ENCODE measurements at regions not wholly inside any gene's neighbourhood (a gene's known extent, or its start where the extent isn't known, plus 50 kb on each side); places are given as distances from the start of the nearest gene placed in this dataset.

DNA sequence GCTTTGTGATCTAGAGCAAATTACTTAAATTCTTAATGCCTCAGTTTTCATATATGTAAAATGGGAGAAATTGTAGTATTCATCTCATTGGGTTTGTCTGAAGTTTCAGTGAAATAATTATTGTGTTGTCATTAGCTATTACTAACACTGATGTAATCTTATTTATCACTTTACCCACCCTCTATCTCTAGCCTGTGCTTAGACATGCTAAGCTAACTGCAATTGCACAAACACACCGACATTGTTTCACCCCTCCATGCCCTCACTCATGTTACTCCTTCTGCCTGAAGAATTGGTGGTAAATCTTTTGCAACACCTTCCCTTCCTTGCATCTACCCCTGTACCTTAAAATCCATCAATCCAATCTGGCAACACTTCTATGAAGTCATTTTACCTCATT lies 241.6 kb downstream of the BCAT1 start:
- TF ChIP-seq EZH2 (IDR thresholded peaks at IDR 0.05; ENCODE audit: insufficient read depth, poor library complexity, severe bottlenecking), result no peak
- no peak for TF ChIP-seq EZH2phosphoT487 (IDR thresholded peaks at IDR 0.05; ENCODE audit: insufficient read depth, low read depth)
- Histone ChIP-seq H3K4me3 (no peak overlapping the region), H3K36me3 (ENCODE audit: low read depth) (no peaks in the 10 kb centered on the region), H3K27ac (no peak overlapping the region), H3F3A (ENCODE audit: insufficient read depth) (no peaks in the 10 kb centered on the region), H3K4me1 (ENCODE audit: insufficient read depth) (no peaks in the 10 kb centered on the region), H3K27me3 (replicated peaks; ENCODE audit: insufficient read depth) (no peaks in the 10 kb centered on the region), H3K4me2 (ENCODE audit: unreplicated experiment) (no peak overlapping the region), H3K9me3 (ENCODE audit: low read depth) (no peaks in the 10 kb centered on the region), H3K9ac (no peak overlapping the region), H3K79me2 (ENCODE audit: insufficient read depth) (no peaks in the 10 kb centered on the region), H2AFZ (no peak overlapping the region), H3K9me2 (ENCODE audit: insufficient read depth) (no peaks in the 10 kb centered on the region), H4K20me1 (ENCODE audit: insufficient read depth) (no peaks in the 10 kb centered on the region)
- no peak for DNase-seq
- WGBS, 2 experiments (ENCODE audit: low coverage in 1 of 2, low lambda C conversion rate in 2 of 2, missing lambda C conversion rate in 2 of 2), result 50 to 79% methylated on average over 1 of the region's 1 CpG
- in situ Hi-C loops (cut with MboI), result no loop called here

DNA sequence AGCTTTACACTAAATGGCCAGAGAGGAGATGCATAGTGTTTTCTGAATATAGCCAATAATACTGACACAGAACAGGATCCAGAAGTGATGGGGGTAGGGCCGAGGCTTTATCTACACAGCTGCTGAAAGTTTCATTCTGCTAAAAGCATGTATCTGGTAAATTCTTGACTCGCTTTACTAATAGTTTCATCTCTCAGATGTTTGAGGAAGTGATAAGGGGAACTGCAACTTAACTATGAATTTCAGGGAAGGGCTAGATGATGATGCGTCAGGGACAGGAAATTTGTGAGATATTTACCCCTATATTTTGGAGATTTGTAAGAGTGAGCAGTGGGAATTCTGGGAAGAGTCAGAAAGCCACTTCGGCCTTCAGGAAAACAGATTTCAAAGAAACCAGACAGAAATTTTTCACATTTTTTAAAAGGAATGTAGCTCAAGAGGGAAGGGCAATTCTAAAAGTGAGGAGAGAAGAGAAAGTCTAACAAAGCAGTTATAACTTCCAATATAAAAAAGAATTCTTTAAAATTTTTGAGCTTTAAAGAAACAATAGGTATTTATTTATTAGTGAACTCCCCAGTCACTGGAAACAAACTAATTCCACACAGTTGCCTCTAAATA lies 243.1 kb downstream of the BCAT1 start:
- Histone ChIP-seq H3K4me2 (ENCODE audit: unreplicated experiment) (no peak overlapping the region), H3K9me2 (ENCODE audit: insufficient read depth) (no peaks in the 10 kb centered on the region), H3K4me3 (no peak overlapping the region), H3K27ac (no peak overlapping the region), H3K9me3 (ENCODE audit: low read depth) (no peaks in the 10 kb centered on the region), H3K4me1 (ENCODE audit: insufficient read depth) (no peaks in the 10 kb centered on the region), H4K20me1 (ENCODE audit: insufficient read depth) (no peaks in the 10 kb centered on the region), H3K36me3 (ENCODE audit: low read depth) (no peaks in the 10 kb centered on the region), H3K27me3 (replicated peaks; ENCODE audit: insufficient read depth) (no peaks in the 10 kb centered on the region), H2AFZ (peak overlapping the region; percentile 53), H3K79me2 (ENCODE audit: insufficient read depth) (no peaks in the 10 kb centered on the region), H3K9ac (no peak overlapping the region), H3F3A (ENCODE audit: insufficient read depth) (no peaks in the 10 kb centered on the region)
- DNase-seq, result no peak
- in situ Hi-C loops (cut with MboI), result no loop called here
- 3% methylated on average over 4 of the region's 4 CpGs for WGBS, 2 experiments (ENCODE audit: low coverage in 1 of 2, low lambda C conversion rate in 2 of 2, missing lambda C conversion rate in 2 of 2)
- TF ChIP-seq EZH2phosphoT487 (IDR thresholded peaks at IDR 0.05; ENCODE audit: insufficient read depth, low read depth) (no peak), EZH2 (IDR thresholded peaks at IDR 0.05; ENCODE audit: insufficient read depth, poor library complexity, severe bottlenecking) (no peak)

DNA sequence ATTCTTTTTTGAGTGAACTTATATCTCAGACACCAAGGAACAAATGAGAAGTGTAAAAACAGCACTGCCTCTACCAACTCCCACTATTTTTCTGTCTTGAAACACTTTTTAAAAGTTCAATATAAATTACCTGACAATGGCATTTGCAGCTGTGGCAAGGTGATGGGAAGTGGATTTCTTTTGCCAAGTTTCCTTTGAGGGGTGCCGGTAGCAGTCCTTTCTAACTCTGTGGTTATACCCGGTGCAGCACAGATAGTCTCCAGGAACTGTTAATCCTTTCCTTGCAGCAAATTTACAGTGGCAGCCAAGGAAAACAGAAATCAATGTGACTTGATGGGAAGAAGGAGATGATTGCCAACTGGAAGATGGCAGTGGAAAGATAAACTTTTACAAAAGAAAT lies 243.7 kb downstream of the BCAT1 start:
- H3K27me3 ChIP-seq (replicated peaks; ENCODE audit: insufficient read depth), result no peaks in the 10 kb centered on the region
- H3K9me2 ChIP-seq (ENCODE audit: insufficient read depth), result no peaks in the 10 kb centered on the region
- no peak overlapping the region for H2AFZ ChIP-seq
- no peak for DNase-seq
- no peak overlapping the region for H3K27ac ChIP-seq
- no peaks in the 10 kb centered on the region for H3K79me2 ChIP-seq (ENCODE audit: insufficient read depth)
- no peaks in the 10 kb centered on the region for H4K20me1 ChIP-seq (ENCODE audit: insufficient read depth)
- TF ChIP-seq EZH2phosphoT487 (IDR thresholded peaks at IDR 0.05; ENCODE audit: insufficient read depth, low read depth) (no peak), EZH2 (IDR thresholded peaks at IDR 0.05; ENCODE audit: insufficient read depth, poor library complexity, severe bottlenecking) (no peak)
- H3F3A ChIP-seq (ENCODE audit: insufficient read depth), result no peaks in the 10 kb centered on the region
- H3K4me1 ChIP-seq (ENCODE audit: insufficient read depth), result no peaks in the 10 kb centered on the region
- WGBS, 2 experiments (ENCODE audit: low coverage in 1 of 2, low lambda C conversion rate in 2 of 2, missing lambda C conversion rate in 2 of 2), result 8 to 20% methylated on average over 2 of the region's 2 CpGs
- H3K9ac ChIP-seq, result no peak overlapping the region
- in situ Hi-C loops (cut with MboI), result no loop called here
- no peak overlapping the region for H3K4me2 ChIP-seq (ENCODE audit: unreplicated experiment)
- H3K4me3 ChIP-seq, result no peak overlapping the region
- no peaks in the 10 kb centered on the region for H3K9me3 ChIP-seq (ENCODE audit: low read depth)
- no peaks in the 10 kb centered on the region for H3K36me3 ChIP-seq (ENCODE audit: low read depth)

DNA sequence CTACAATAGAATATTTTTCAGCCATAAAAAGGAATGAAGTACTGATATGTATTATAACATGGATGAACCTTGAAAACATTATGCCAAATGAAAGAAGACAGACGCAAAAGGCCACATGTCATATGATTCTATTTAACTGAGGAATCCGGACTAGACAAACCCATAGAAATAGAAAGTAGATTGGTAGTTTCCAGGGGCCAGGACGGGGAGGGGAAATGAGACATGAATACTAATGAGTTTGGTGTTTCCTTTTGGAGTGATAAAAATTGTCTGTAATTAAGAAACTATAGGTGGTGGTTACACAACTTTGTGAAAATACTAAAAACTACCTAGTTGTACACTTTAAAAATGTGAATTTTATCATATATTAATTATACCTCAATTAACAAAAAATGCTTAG lies 247.6 kb downstream of the BCAT1 start:
- Histone ChIP-seq H3K36me3 (ENCODE audit: low read depth) (no peaks in the 10 kb centered on the region), H4K20me1 (ENCODE audit: insufficient read depth) (no peaks in the 10 kb centered on the region), H2AFZ (no peak overlapping the region), H3K4me2 (ENCODE audit: unreplicated experiment) (no peak overlapping the region), H3K79me2 (ENCODE audit: insufficient read depth) (no peaks in the 10 kb centered on the region), H3K9ac (no peak overlapping the region), H3K27me3 (replicated peaks; ENCODE audit: insufficient read depth) (no peaks in the 10 kb centered on the region), H3F3A (ENCODE audit: insufficient read depth) (no peaks in the 10 kb centered on the region), H3K4me1 (ENCODE audit: insufficient read depth) (no peaks in the 10 kb centered on the region), H3K9me2 (ENCODE audit: insufficient read depth) (no peaks in the 10 kb centered on the region), H3K4me3 (no peak overlapping the region), H3K27ac (no peak overlapping the region), H3K9me3 (ENCODE audit: low read depth) (no peaks in the 10 kb centered on the region)
- in situ Hi-C loops (cut with MboI), result no loop called here
- no peak for DNase-seq
- WGBS, 2 experiments (ENCODE audit: low coverage in 1 of 2, low lambda C conversion rate in 2 of 2, missing lambda C conversion rate in 2 of 2), result 16 to 20% methylated on average over 3 of the region's 3 CpGs
- TF ChIP-seq EZH2 (IDR thresholded peaks at IDR 0.05; ENCODE audit: insufficient read depth, poor library complexity, severe bottlenecking), result no peak
- TF ChIP-seq EZH2phosphoT487 (IDR thresholded peaks at IDR 0.05; ENCODE audit: insufficient read depth, low read depth), result no peak

DNA sequence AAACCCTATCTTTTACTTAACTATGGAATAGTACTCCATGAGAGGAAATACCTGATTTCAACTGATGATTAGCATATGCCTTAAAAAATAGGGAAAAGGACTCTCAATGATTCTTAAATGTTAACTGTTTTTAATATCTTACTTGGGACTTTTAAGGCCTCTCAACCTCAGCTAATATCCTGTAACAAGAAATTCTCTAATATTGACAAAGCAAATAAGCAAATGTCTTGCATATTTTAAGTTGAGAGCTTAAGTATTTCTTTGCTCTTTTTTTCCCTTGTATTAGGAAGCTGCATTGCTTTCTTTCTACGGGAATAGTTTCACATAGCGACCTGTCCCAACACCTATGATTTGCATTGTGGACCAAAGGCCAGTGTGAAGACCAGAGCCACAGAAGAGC lies 249.9 kb downstream of the BCAT1 start:
- TF ChIP-seq EZH2 (IDR thresholded peaks at IDR 0.05; ENCODE audit: insufficient read depth, poor library complexity, severe bottlenecking) (no peak), EZH2phosphoT487 (IDR thresholded peaks at IDR 0.05; ENCODE audit: insufficient read depth, low read depth) (no peak)
- WGBS, 2 experiments (ENCODE audit: low coverage in 1 of 2, low lambda C conversion rate in 2 of 2, missing lambda C conversion rate in 2 of 2), result 44 to 45% methylated on average over 2 of the region's 2 CpGs
- in situ Hi-C loops (cut with MboI), result no loop called here
- Histone ChIP-seq H3K9ac (no peak overlapping the region), H3K4me1 (ENCODE audit: insufficient read depth) (no peaks in the 10 kb centered on the region), H3K4me3 (no peak overlapping the region), H2AFZ (no peak overlapping the region), H3K27ac (no peak overlapping the region), H3K36me3 (ENCODE audit: low read depth) (no peaks in the 10 kb centered on the region), H3K9me2 (ENCODE audit: insufficient read depth) (no peaks in the 10 kb centered on the region), H3K9me3 (ENCODE audit: low read depth) (no peaks in the 10 kb centered on the region), H3K27me3 (replicated peaks; ENCODE audit: insufficient read depth) (no peaks in the 10 kb centered on the region), H4K20me1 (ENCODE audit: insufficient read depth) (no peaks in the 10 kb centered on the region), H3K79me2 (ENCODE audit: insufficient read depth) (no peaks in the 10 kb centered on the region), H3F3A (ENCODE audit: insufficient read depth) (no peaks in the 10 kb centered on the region), H3K4me2 (ENCODE audit: unreplicated experiment) (no peak overlapping the region)
- DNase-seq, result no peak
